ENCODE measurements at regions not wholly inside any gene's neighbourhood (a gene's known extent, or its start where the extent isn't known, plus 50 kb on each side); places are given as distances from the start of the nearest gene placed in this dataset.

DNA sequence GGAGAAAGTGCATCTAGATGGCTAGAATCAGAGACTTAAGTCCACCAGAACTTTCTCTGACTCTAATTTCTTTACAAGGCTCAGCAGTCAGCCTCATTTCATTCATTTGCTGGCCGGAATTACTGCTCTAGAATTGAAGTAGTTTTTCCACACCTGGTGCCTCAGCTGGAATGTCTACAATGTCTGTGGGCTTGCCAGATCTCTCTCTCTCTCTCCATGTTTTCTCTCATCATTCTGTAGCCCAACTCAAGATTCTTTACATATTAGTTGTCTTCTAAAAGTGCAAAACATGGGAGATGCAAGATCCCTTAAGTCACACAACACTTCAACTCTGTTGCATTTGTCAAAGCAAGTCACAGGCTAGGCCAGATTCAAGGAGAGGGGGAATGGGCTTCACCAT is 103.9 kb upstream of the TAF11L2 start:
- no peak overlapping the region for H3K4me3 ChIP-seq (ENCODE audit: low read depth, low read length)
- TF ChIP-seq MYC (IDR thresholded peaks at IDR 0.05; ENCODE audit: low read depth, low read length) (no peak), POLR2A (IDR thresholded peaks at IDR 0.05; ENCODE audit: extremely low read depth, insufficient read length) (no peak)
- TF ChIP-seq, protein P1, sequence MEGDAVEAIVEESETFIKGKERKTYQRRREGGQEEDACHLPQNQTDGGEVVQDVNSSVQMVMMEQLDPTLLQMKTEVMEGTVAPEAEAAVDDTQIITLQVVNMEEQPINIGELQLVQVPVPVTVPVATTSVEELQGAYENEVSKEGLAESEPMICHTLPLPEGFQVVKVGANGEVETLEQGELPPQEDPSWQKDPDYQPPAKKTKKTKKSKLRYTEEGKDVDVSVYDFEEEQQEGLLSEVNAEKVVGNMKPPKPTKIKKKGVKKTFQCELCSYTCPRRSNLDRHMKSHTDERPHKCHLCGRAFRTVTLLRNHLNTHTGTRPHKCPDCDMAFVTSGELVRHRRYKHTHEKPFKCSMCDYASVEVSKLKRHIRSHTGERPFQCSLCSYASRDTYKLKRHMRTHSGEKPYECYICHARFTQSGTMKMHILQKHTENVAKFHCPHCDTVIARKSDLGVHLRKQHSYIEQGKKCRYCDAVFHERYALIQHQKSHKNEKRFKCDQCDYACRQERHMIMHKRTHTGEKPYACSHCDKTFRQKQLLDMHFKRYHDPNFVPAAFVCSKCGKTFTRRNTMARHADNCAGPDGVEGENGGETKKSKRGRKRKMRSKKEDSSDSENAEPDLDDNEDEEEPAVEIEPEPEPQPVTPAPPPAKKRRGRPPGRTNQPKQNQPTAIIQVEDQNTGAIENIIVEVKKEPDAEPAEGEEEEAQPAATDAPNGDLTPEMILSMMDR (IDR thresholded peaks at IDR 0.05; ENCODE audit: low read depth, low read length), result no peak
- TF ChIP-seq, protein P2, sequence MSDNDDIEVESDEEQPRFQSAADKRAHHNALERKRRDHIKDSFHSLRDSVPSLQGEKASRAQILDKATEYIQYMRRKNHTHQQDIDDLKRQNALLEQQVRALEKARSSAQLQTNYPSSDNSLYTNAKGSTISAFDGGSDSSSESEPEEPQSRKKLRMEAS (IDR thresholded peaks at IDR 0.05; ENCODE audit: low read depth, low read length), result no peak

DNA sequence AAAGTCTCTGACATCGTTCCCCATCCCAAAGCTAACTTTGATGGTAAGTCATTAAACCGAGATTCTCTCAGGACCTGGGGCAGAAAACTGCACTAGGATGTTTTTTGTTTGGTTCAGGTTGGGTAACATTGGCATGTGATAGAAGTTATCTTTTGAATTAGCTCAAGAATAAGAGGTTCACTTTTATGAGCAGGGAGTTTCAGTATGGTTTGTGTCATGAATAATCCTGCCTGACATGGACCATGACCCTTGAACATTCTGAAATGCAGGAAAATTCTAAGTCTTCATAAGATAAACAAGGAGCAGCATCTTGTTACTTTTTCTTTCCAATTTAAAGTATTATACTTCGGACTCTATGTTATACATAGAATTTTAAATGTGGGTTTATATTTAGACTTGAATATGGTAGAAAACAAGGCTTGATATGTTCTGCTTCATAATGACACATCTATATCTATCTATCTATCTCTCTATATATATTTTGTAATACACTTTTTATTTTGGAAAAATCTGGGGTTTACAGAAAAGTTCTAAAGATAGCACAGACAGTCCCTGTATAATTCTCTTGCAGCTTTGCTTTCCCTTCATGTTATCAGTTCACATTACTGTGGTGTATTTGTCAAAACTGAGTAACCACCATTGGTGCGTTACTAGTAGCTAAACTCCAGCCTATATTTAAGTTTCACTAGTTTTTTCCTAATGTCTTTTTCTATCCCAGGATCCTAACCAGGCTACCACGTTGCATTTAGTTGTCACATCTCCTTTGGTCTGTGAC is 102.7 kb upstream of the TAF11L2 start:
- H3K4me3 ChIP-seq (ENCODE audit: low read depth, low read length), result no peak overlapping the region
- no peak for DNase-seq (ENCODE audit: low read depth)
- TF ChIP-seq POLR2A (IDR thresholded peaks at IDR 0.05; ENCODE audit: extremely low read depth, insufficient read length) (no peak), MYC (IDR thresholded peaks at IDR 0.05; ENCODE audit: low read depth, low read length) (no peak)
- TF ChIP-seq, protein P2 (IDR thresholded peaks at IDR 0.05; ENCODE audit: low read depth, low read length), result no peak
- TF ChIP-seq, protein P1 (IDR thresholded peaks at IDR 0.05; ENCODE audit: low read depth, low read length), result no peak

More for the DNA sequence above, 103.9 kb upstream of the TAF11L2 start:
- DNase-seq (ENCODE audit: low read depth), result no peak

DNA sequence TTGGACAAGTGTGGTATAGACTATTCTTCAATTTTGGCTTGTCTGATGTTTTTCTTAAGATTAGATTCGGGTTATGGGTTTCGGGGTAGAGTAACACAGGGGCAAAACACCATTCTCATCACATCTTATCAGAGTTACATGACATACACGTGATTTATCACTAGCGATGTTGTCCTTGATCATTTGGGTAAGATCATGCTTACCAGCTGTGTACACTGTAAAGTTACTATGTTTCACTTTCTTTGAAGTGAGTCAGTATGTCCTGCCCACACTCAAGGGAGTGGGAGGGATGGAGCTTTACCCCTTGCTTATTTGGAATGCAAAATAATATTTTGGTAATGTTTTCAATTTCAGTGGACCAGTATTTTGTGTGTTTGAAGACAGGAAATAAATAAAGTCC is 101.8 kb upstream of the TAF11L2 start:
- TF ChIP-seq POLR2A (IDR thresholded peaks at IDR 0.05; ENCODE audit: extremely low read depth, insufficient read length) (no peak), MYC (IDR thresholded peaks at IDR 0.05; ENCODE audit: low read depth, low read length) (no peak)
- TF ChIP-seq, protein P2 (IDR thresholded peaks at IDR 0.05; ENCODE audit: low read depth, low read length), result no peak
- TF ChIP-seq, protein P1 (IDR thresholded peaks at IDR 0.05; ENCODE audit: low read depth, low read length), result no peak
- H3K4me3 ChIP-seq (ENCODE audit: low read depth, low read length), result no peak overlapping the region
- no peak for DNase-seq (ENCODE audit: low read depth)

DNA sequence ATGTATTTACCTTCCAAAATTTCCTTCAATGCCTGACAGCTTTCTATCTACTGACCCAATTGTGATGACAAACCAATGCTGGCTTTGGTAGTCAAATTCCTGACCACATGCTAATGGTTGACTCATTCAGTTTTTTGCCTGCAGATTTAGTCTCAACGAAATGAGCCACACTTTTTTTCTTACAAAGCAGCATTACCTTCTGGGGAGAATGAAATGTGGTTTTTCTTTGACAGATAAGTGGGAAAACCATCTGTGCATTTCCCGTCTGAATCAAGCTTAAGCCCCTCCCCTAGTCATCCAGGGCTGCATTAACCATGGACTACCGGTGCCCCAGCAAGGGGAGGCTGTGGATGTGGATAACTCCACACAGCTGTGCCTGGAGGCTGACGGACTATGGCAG is 99.6 kb upstream of the TAF11L2 start:
- TF ChIP-seq, protein P2 (IDR thresholded peaks at IDR 0.05; ENCODE audit: low read depth, low read length), result peak; percentile 78
- no peak for TF ChIP-seq MYC (IDR thresholded peaks at IDR 0.05; ENCODE audit: low read depth, low read length)
- H3K4me3 ChIP-seq (ENCODE audit: low read depth, low read length), result no peak overlapping the region
- DNase-seq (ENCODE audit: low read depth), result peak; percentile 88

DNA sequence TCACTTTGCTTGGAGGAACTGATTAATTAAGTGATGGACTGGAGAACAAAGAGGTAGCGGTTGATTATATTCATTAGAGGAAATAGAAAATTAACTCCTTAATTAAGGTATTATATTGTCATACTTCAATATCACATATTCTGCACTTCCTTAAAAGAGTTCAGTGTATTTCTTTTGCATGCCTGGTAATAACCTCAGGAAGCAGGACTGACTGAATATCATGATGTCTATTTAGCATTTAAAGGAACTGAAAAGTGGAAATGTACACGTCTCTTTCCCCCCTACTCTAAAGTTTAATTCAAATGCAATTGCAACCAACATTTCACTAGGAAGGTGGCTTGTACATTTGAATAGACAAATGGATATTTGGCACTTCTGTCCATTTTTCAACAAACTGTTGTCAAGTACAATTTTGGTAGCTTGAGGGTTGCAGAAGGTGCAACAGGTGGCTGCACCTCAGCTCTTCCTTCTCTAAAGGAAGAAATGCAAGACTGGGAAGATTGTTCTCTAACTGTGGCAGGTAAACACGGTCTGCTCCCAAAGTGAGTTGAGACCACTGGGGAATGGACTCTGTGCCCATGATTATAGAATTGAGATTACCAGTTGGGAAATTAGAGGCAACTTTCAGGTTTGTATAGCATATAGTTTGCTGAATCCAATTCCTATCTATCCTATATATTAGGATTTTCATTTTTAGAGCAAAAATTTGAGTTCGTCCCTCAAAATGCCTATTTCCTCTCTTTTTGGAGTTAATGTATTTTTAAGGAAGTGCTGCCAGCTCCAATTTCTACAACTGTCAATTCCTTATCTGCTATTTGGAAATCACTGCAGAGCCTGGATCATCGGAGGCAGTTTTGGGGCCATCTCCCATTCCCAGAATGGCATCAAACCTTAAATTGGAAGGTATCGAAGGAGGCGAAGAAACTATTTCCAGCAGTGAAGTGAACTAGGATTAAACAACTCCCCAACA is 98.9 kb upstream of the TAF11L2 start:
- H3K4me3 ChIP-seq (ENCODE audit: low read depth, low read length), result no peak overlapping the region
- TF ChIP-seq, protein P2 (IDR thresholded peaks at IDR 0.05; ENCODE audit: low read depth, low read length), result no peak
- TF ChIP-seq, protein P1 (IDR thresholded peaks at IDR 0.05; ENCODE audit: low read depth, low read length), result no peak
- no peak for TF ChIP-seq POLR2A (IDR thresholded peaks at IDR 0.05; ENCODE audit: extremely low read depth, insufficient read length)
- no peak for DNase-seq (ENCODE audit: low read depth)

Measured in NB4 (cell line).